ENCODE measurements at regions not wholly inside any gene's neighbourhood (a gene's known extent, or its start where the extent isn't known, plus 50 kb on each side); places are given as distances from the start of the nearest gene placed in this dataset.

GRCh38 chr11:30810116-30810515 lies 224.0 kb upstream of the MPPED2 start:
- TF ChIP-seq CTCF (IDR thresholded peaks at IDR 0.05), result no peak
- TF ChIP-seq POLR2A (IDR thresholded peaks at IDR 0.05), result no peak
